PFSK-1 (cell line): ENCODE measurements at regions not wholly inside any gene's neighbourhood (a gene's known extent, or its start where the extent isn't known, plus 50 kb on each side); places are given as distances from the start of the nearest gene placed in this dataset.

ENCODE experiments used
- POLR2AphosphoS5 ChIP-seq: IDR thresholded peaks from 2 replicates; pipeline ENCODE4 v1.6.1; 2012; ENCODE audit warnings: low read depth, mild to moderate bottlenecking, control low read depth, low read length, moderate library complexity
- REST ChIP-seq, 2 experiments: IDR thresholded peaks; 2 replicates each; pipeline versions ENCODE4 v1.6.1 to v1.8.0; 2011 to 2012; ENCODE audit warnings: low read depth in 2 of 2, low read length in 2 of 2, control low read depth in 1 of 2, inconsistent platforms in 1 of 2, mild to moderate bottlenecking in 1 of 2, moderate library complexity in 1 of 2; ENCODE audit not compliant: insufficient read depth in 1 of 2
- TAF1 ChIP-seq: IDR thresholded peaks from 2 replicates; pipeline ENCODE4 v1.6.1; 2012; ENCODE audit warnings: low read length, control low read depth, borderline replicate concordance; ENCODE audit not compliant: insufficient read depth

- TF ChIP-seq POLR2AphosphoS5 = no peak
- TF ChIP-seq REST (IDR thresholded peaks at IDR 0.05; ENCODE audit: insufficient read depth in 1 of 2, low read depth in 2 of 2, low read length in 2 of 2) = no peak
- TF ChIP-seq TAF1 = no peak
Measured at GRCh38 chr5:29240379-29240778, 1953.1 kb upstream of the CDH6 start.
